GOT3 (cell line): ENCODE measurements at regions not wholly inside any gene's neighbourhood (a gene's known extent, or its start where the extent isn't known, plus 50 kb on each side); places are given as distances from the start of the nearest gene placed in this dataset.
"Not testable (repeated sequence)": the region's sequence is repeated elsewhere in the genome, so short reads cannot be mapped to it uniquely, and the experiment has no call there.

Source experiments
- DNase-seq: peaks from one replicate; lab custom pipeline; 2025; ENCODE audit warnings: mixed read lengths; lab: John Stamatoyannopoulos, UW

- no peak for DNase-seq
Observed at GRCh38 chr1:228669242-228669585, 66.1 kb upstream of the RHOU start.

DNA sequence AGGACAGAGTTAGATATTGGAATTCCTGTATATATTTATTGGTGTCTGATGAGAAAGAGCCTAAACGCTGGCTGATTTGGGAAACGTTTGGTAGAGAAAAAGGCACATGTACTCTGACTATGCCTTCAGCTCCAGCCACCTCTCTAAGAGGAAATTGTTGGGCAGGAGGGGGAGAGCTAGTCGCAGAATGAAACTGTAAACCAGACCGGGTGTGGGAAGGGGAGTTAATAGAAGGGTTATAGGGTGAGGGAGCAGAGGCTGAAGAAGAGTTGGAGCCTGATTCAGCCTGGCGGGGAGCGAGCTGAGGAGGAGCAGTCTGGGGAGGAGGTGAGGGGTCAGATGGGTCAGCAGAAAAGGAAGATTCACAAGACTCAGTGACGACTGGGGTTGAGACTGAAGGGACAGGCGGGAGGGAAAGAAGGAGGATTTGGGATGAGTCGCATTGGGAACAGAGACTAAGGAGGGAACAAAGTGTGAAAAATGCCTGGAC lies 54.2 kb upstream of the RHOU start:
- DNase-seq: not testable (repeated sequence)

- no peak for DNase-seq
Observed at GRCh38 chr1:228683428-228683827, 51.9 kb upstream of the RHOU start.

- no peak for DNase-seq
Observed at GRCh38 chr1:228684607-228685006, 50.7 kb upstream of the RHOU start.

DNA sequence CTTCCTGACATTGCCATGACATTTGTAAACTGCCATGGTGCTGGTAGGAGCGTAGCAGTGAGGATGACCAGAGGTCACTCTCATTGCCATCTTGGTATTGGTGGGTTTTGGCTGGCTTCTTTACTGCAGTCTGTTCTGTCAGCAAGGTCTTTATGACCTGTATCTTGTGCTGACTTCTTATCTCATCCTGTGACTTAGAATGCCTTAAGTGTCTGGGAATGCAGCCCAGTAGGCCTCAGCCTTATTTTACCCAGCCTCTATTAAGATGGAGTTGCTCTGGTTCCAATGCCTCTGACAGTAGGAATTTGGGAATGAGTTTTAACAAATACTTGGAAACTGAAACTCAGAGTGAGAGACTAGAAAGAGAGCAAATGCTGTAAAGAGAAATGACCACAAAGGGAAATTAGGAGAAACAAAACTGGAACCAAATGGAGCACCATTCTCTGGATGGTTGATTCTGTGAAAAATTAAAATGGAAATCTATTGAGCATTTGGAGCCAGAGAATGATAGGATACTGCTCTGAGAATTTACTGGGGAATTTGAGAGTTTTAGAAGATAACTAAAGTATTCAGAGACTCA lies 50.1 kb upstream of the RHOU start:
- no peak for DNase-seq
